GM21619 (cell line): ENCODE measurements at regions not wholly inside any gene's neighbourhood (a gene's known extent, or its start where the extent isn't known, plus 50 kb on each side); places are given as distances from the start of the nearest gene placed in this dataset.

Experiments used
- ATAC-seq: cut with Tn5 transposase; IDR thresholded peaks from one replicate; pipeline ENCODE4 v1.9.1; 2021; ENCODE audit not compliant: unreplicated experiment

DNA sequence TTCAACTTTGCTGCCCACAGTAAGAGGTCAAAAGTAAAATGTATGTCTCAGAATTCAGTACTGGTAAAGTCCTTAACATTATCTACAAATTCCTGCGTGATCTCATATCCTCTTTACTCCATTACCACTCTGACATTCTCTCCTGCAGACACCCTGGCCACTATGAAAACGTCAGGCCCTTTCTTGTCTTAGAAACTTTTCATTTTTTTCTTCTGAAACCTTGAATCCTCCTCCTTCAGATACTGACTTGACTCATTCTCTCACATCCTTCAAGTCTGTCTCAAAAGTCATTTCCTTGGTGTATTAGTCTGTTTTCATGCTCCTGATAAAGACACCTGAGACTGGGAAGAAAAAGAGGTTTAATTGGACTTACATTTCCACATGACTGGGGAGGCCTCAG lies 262.3 kb downstream of the POU4F1 start:
- peak; percentile 88 for ATAC-seq

DNA sequence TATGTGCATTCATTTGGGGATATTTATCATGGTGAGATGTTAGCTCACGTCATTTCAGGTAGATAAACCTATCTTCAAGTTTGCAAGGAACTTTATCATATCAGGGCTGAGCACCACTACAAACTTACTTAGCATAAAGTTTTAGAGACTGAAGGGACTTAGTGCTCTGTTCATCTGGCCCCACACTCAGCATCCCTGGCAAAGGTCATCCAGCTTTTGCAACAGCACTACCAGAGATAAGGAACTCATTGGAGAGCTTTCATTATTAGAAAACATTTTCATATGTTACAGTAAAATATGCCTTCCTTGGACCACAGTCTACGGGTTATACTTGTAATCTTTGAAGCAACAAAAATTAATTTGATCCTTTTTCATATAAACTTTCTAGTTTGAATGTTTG lies 263.4 kb downstream of the POU4F1 start:
- ATAC-seq, result no peak

DNA sequence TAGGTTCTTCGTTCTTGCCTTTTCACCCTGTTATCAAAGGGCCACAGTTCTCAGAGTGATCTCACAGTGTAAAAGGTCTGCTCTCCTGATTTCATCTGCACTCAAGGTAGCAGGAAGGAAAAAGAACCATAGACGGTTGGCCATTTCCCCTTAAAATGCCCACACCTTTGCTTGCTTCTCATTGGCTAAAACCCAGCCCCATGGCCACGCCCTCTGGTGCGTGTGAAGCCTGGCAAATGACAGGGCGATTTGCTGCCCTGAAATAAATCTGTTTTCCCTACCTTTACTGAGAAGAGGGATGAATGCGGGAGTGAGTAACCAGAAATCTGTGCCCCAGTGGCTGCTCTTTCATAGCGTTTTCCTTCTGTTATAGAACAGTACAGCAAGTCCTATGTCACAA lies 269.3 kb downstream of the POU4F1 start:
- ATAC-seq, result no peak

DNA sequence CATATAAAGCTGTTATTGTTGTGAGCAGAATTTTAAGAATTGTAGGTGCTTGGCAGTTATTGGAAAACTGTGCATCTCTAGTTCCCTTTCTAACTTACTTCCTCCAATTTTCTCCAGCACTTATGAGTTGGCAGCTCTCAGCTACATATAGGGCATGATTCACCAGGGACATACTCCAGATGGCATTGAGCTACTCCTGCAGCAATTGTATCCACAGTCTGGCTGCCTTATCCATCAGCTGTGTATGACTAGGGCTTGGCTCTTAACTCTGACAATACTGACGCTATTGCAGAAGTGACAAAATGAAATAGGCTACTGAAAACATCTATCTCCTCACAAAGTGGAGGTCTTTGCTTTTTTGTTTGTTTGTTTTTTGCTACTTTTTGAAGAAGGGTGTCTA lies 276.7 kb downstream of the POU4F1 start:
- ATAC-seq, result no peak

DNA sequence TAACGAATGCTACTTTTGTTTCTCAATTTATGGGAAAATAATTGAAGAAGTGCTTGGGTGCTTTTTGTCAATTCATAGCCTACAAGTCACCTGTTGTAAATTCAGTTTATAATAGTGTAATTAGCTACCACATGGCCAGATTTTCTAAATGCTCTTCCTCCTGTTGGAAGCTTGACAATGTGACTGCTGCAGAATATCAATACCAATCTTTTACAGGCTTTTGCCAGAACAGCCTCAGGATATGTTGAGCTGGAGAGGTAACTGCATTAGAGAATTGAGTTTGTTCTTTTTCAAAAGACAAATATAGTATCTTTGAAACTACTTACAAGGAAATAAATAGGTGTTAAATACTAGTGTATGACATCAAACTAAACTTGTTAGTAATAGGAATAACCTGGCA lies 277.8 kb downstream of the POU4F1 start:
- ATAC-seq, result no peak

DNA sequence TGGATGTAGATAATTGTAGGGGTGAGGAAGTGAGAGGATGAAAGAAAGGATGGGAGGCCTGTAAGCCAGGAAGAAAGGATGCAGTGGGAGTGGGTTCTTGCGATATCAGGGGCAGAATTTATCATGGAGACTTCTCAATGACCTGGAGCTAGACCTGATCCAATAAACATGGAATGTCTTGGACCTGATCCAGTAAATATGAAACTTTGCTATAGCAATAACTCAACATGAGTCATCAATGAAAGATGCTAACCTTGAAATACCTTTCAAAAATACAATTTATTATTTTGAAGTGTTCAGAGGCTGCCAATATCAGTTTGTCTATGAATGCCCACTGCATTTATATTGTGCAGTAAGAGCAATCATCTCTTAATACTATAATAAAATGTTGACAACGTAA lies 279.5 kb downstream of the POU4F1 start:
- no peak for ATAC-seq

DNA sequence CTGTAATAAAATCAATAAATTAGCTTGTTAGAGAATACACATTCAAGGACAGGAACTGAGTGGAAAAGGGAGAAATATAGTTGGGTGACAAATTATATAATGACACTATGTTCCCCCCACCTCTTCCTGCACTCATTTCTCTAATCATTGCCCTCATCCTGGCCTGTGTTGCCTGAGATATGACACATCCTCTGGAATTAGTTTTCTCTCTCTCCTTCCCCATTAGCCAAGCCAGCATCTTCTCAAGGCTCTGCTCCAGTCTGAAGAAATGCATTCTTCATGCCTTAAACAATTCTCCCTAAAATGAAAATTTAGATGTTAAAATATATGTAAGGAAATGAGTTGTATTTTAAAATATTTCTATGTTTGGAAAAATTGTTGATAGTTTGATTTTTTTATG lies 280.3 kb downstream of the POU4F1 start:
- no peak for ATAC-seq

DNA sequence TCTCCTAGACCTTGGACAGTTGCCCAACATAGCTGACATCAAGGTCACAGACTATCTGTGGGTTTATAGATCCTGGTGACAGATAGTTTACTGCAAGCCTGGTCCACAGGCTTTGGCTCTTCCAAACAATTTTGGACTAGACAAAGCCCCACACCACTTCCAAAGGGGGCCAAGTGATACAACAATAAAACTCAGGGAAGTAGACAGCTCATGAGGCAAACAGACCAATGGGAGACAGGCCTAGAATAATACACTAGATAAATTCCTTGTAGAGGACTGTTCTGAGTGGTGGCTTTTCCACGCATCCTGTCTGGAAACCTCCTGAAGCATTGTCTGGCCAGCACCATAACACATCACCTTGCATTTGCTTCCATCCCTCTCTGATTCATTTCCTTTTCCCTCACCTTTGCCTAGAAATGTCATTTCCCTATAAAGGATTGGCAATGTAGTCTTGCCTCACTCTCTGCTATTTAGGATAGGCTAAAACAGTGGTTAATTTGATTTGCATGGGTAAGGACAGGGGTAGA lies 284.2 kb downstream of the POU4F1 start:
- no peak for ATAC-seq

DNA sequence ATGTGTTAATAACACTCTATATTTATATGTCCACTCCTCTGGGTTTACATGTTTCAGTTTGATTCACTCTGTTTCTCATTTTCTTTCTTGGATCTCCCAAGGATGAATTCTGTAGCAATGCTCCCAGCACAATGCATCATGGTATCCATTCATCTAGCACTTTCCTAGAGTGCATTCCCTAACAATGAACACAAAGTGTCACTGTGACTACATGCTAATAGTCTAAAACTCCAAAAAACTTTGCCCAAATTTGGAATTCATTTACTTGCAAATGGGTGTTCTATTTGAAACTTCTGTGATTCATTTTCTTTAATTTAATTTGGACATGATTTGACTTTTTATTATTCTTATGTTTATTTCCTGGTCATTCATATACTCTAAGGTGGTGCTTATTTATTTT lies 286.3 kb downstream of the POU4F1 start:
- ATAC-seq, result no peak

DNA sequence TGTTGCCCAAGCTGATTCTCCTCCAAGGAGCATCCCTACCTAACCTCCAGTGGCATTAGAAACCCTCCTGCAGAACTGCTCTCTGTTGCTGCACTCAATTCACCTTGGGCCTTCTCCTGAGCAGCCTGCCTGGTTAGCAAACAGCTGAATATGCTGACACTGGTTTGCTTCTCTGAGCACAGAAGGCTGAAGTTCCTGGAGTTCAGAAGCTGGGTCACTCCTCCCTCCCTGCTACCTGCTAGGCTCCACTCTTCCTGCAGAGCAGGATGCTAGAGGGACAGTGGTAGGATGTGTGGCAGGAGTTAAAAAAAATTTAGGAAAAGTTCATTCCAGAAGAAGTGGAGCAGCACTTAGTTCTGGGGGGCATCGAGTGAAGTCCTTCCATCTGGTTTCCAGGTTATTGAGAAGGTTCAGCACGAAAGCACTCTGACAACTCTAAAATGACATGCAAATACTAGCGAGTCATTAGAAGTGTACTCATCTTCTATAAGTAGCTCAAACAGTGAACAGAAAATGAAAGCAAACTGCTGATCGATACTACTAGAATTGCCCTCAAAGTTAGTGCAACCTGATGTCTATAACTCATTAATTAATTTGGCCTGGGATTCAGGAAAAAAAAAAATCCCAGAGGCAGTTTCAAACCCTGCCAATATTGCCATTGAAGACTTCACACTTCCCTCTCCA lies 293.7 kb downstream of the POU4F1 start:
- peak; percentile 87 for ATAC-seq

DNA sequence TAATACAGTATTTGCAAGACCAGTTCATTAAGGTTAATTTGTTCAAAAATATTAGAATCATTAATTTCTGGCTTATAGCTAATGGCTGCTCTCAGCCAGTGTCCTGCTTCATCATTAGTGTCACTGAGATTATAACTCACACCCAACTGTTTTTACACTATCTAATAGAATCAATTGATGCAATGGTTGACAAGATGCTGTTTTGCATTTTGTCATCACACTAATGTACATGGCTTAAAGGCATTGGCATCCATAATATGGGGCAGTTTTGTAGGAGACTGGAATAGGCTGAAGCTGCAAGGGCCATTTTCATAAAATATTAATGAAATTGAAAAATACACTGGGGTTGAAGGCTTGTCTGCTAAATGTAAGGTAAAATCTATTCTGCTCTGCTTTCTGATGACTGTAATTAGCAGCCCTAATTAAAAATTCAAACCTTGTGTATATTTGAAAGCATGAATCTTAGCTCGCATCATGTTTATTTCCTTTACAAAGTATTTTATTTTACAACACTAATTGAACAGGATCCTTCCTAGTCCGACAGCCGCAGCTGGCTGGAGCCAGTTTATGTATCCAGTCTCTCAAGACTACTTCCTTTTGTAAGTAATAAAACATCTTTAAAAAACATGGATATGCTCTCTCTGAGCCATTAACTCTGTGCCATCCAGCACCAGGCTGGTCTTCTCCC lies 296.7 kb downstream of the POU4F1 start:
- no peak for ATAC-seq

DNA sequence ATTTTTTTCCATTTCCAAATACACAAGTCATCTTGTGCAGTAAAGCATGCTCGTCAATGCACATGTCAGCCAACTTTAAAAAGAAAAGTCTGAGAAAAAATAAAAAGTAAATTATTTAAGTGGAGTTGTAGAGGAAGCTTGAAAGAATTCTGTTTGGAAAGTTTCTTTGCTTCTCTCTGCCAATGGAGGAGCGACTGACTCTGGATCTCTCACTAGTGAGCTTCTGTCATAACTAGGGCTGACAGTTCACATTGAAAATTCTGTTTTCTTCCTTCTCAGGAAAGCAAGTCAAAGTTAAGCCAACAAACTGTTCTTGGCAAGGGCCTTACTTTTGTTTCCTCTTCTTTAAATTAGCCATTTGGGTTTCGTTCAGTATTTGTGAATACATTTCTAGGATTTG lies 298.2 kb downstream of the POU4F1 start:
- no peak for ATAC-seq

DNA sequence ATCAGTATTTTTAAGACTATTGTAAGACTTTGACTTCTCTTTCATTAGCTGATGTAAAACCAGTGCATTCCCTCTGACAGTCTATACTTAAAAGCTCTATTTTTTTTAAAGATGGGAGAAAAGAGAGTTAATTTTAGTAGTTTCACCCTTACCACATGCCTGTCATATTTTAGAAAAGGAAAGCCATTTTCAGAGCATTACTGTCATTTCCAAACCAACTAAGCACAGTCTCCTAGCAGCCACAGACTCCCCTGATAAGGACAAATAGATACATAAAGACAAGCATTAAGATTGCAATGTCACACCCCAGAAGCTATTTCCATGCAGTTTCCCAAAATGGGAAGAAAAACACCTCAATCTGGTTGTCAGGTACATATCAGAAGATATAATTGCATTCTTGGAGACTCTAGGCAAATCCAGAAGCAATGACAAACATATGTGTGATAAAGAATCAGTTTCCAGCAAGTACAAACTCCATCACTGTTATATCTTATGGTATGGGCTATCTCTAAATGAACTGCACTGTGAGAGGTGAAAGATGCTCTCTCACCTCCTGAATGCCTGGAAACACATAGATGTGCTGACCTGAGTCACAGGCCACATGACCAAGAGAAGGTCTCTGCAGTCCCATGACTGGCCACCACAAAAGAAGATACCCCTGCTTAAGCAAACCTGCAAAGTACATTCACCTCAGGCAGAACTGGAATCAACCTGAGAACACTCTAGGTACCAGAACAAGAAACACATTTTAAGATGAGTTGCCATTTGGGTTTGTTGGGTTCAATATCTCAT lies 303.3 kb downstream of the POU4F1 start:
- ATAC-seq, result peak; percentile 82

DNA sequence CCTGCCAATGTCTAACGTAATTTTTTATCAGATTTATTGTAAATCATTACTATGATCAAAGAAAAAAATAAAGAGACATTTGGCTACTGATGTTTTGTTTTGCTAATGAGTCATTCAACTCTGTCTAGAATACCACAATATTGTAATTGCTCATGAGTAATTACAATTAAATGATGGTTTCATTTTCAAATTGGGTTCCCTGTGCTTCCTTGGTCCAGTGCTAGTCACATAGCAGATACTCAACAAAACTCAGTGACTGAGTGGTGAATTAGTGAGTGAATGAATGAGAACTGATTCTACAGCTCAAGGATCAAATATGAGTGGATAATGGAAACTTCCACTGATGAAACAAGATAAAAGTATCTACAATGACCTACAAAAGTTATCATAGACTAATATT lies 304.7 kb downstream of the POU4F1 start:
- peak; percentile 32 for ATAC-seq

DNA sequence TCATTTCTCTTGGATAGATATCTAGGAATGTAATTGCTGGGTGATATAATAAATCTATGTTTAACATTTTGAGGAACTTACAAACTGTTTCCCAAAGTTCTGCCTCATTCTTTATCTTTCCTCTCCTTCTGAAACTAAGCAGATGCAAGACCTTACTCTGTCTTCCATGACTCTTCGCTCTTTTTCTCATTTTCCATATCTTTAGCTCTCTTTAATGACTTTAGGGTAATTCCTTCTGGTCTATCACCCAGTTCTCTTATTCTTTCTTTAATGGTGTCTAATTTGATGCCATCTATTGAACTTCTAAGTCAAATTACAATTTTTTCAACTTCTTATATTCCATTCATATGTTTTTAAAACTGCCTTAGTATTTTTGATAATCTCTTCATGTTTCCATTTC lies 316.6 kb downstream of the POU4F1 start:
- ATAC-seq, result no peak

DNA sequence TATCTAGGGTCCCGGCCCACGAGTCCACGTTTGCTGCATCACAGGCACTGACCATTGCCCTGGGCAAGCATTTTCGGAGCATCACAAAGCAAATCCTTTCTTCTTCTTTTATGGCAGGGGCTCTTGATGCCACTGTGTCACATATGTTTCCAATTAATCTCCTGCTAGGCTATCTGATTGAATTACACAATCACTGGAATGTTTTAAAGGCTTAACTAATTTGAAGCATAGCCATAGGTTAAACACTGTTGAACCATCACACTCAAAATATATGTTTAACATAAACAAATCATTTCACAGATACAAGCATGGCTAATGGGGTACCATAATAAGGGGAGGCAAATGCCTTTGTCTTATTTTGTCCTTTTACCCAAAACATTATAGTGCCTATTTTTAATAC lies 338.3 kb downstream of the POU4F1 start:
- no peak for ATAC-seq

DNA sequence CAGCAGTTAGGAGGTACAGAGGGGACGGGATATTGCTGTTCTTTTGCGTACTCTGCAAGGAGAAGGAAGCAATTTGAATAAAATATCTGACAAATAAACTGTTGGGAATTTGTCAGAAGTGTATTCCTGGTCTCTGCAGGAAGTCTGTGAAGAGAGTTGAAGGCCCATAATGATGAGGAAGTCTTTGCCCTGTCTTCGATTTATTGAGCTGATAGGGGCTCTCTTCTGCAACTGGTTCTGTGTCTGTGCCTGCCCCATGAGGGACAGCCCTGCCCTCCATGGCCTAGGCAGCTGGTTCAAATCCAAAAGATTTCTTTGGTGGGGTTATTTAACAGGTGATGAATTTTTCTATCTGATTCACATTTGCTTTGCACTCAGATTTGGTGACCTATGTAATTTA lies 339.7 kb upstream of the EDNRB start:
- no peak for ATAC-seq

DNA sequence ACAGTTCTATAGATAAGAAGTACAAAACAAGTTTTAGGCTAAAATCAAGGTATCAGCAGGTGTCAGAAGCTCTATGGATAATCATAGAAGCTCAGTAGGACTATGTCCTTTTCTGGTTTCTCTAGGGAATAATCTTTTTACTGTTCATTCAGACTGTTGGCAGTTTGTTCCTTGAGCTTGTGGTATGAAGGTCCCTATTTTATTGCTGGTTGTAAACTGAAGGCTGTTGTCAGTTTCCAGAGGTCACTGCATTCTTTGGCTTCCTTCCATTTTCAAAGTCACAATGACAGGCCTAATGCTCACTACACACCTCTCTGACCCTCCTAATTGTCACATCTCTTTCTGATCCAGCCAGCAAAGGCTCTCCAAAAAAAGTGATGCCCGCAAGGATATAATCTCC lies 337.9 kb upstream of the EDNRB start:
- ATAC-seq, result no peak

DNA sequence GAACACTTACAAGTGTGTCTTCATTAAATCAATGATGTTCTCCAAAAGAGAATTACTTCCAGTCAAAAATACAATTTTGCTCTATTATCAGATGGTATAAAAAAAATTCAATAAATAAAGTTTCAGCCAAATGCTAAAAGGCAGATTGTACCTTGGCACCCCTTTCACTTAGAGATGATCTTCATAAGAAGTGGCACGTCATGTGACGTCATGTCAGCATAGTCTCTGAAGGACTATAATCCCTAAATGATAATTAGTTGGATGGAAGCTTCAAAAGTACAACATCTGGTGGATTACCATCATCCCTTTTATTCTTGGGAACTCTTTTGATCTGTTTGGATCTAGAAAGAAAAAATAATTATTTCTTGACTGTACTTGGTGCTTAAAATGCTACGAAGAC lies 335.5 kb upstream of the EDNRB start:
- no peak for ATAC-seq

DNA sequence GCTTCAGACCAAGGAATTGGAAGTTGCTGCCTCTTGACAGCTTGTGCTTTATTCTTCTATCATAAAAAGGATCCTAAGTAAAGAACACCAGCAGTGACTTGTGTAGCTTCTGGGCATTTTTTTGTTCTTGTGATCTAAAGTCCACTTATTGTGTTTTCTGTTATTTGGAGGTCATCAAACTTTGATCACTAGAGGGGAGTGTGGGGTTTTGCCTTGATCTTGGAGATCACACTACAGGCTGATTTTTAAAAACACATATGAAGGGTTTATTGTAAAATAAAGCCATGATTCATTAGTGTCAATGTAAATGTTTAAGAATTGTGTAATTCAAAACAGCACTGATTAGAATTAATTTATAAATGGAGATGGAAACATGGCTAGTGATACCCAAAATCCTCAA lies 328.7 kb upstream of the EDNRB start:
- no peak for ATAC-seq

DNA sequence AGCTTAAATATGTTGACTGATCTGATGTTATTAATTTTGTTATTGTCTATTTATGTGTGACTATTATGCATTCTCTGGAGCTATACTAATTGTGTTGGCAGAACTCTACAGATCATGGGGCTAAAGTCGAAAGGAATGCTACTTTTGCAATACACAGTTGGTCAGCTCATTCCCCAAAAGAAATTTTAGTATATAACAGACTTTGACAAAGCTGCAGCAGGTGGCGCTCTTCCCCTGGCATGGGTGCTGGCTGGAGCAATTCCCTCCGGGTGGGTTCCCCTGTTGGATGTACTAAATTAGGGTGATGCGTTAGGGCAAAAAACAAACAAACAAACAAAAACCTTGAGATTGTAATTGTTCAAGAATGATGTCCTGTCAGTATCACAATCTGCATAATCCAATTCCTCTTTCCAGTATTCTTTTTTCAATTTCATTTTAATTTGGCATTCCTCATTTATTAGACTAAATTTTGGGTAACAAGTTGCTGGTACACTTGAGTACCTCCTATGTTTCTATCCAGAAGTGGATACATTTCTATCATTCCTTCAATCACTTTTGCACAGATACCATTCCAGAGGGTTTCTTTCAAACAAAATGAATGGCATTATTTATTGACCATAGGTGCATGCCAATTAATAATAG lies 322.8 kb upstream of the EDNRB start:
- ATAC-seq, result no peak
